ENCODE measurements at regions not wholly inside any gene's neighbourhood (a gene's known extent, or its start where the extent isn't known, plus 50 kb on each side); places are given as distances from the start of the nearest gene placed in this dataset.
"Not testable (repeated sequence)": the region's sequence is repeated elsewhere in the genome, so short reads cannot be mapped to it uniquely, and the experiment has no call there.

- Histone ChIP-seq H3K27ac (no peak overlapping the region), H3K4me3 (no peak overlapping the region), H3K9me3 (no peaks in the 10 kb centered on the region), H3K27me3 (no peaks in the 10 kb centered on the region), H3K36me3 (no peaks in the 10 kb centered on the region), H3K4me1 (no peaks in the 10 kb centered on the region)
- no peak for TF ChIP-seq CTCF (IDR thresholded peaks at IDR 0.05)
- intact Hi-C loops (cut with DNase I) = no loop called here
- DNase-seq (ENCODE audit: low spot score in 2 of 2) = no peak
These were observed 928.7 kb upstream of the ADGRB3 start for GRCh38 chr6:67706388-67706787.

GRCh38 chr6:67698534-67698933 lies 936.5 kb upstream of the ADGRB3 start:
- DNase-seq (ENCODE audit: low spot score in 2 of 2) = no peak
- TF ChIP-seq CTCF (IDR thresholded peaks at IDR 0.05) = no peak
- Histone ChIP-seq H3K27me3 (no peaks in the 10 kb centered on the region), H3K4me1 (no peaks in the 10 kb centered on the region), H3K9me3 (no peaks in the 10 kb centered on the region), H3K27ac (no peak overlapping the region), H3K4me3 (no peak overlapping the region), H3K36me3 (no peaks in the 10 kb centered on the region)
- intact Hi-C loops (cut with DNase I) = loop anchor here (1.0 kb wide), 1 partner anchor 8 kb away; no protein-coding TSS in a partner anchor

GRCh38 chr6:67694127-67694526 lies 941.0 kb upstream of the ADGRB3 start:
- no peaks in the 10 kb centered on the region for H3K27me3 ChIP-seq
- no peaks in the 10 kb centered on the region for H3K4me1 ChIP-seq
- H3K36me3 ChIP-seq = no peaks in the 10 kb centered on the region
- H3K9me3 ChIP-seq = no peaks in the 10 kb centered on the region
- no peak overlapping the region for H3K4me3 ChIP-seq
- TF ChIP-seq CTCF (IDR thresholded peaks at IDR 0.05) = no peak
- DNase-seq (ENCODE audit: low spot score in 2 of 2) = no peak
- intact Hi-C loops (cut with DNase I) = no loop called here
- no peak overlapping the region for H3K27ac ChIP-seq

GRCh38 chr6:67689329-67689728 lies 945.8 kb upstream of the ADGRB3 start:
- Histone ChIP-seq H3K4me1 (no peaks in the 10 kb centered on the region), H3K4me3 (no peak overlapping the region), H3K9me3 (no peaks in the 10 kb centered on the region), H3K36me3 (no peaks in the 10 kb centered on the region), H3K27ac (no peak overlapping the region), H3K27me3 (no peaks in the 10 kb centered on the region)
- DNase-seq (ENCODE audit: low spot score in 2 of 2) = no peak
- intact Hi-C loops (cut with DNase I) = no loop called here
- no peak for TF ChIP-seq CTCF (IDR thresholded peaks at IDR 0.05)

GRCh38 chr6:67687396-67687795 lies 947.7 kb upstream of the ADGRB3 start:
- H3K9me3 ChIP-seq = no peaks in the 10 kb centered on the region
- no peaks in the 10 kb centered on the region for H3K4me1 ChIP-seq
- no peaks in the 10 kb centered on the region for H3K36me3 ChIP-seq
- DNase-seq (ENCODE audit: low spot score in 2 of 2) = no peak
- TF ChIP-seq CTCF (IDR thresholded peaks at IDR 0.05) = no peak
- no peak overlapping the region for H3K27ac ChIP-seq
- intact Hi-C loops (cut with DNase I) = no loop called here
- no peaks in the 10 kb centered on the region for H3K27me3 ChIP-seq
- H3K4me3 ChIP-seq = no peak overlapping the region

GRCh38 chr6:67686225-67686624 lies 948.9 kb upstream of the ADGRB3 start:
- H3K9me3 ChIP-seq; DNase-seq (ENCODE audit: low spot score in 2 of 2): not testable (repeated sequence)

More at GRCh38 chr6:67686225-67686624, 948.9 kb upstream of the ADGRB3 start:
- H3K4me1 ChIP-seq; H3K27me3 ChIP-seq; H3K36me3 ChIP-seq; H3K4me3 ChIP-seq; H3K27ac ChIP-seq; intact Hi-C loops (cut with DNase I): not testable (repeated sequence)

Data from ascending aorta (tissue), 2 donors.